ENCODE measurements at regions not wholly inside any gene's neighbourhood (a gene's known extent, or its start where the extent isn't known, plus 50 kb on each side); places are given as distances from the start of the nearest gene placed in this dataset.

DNA sequence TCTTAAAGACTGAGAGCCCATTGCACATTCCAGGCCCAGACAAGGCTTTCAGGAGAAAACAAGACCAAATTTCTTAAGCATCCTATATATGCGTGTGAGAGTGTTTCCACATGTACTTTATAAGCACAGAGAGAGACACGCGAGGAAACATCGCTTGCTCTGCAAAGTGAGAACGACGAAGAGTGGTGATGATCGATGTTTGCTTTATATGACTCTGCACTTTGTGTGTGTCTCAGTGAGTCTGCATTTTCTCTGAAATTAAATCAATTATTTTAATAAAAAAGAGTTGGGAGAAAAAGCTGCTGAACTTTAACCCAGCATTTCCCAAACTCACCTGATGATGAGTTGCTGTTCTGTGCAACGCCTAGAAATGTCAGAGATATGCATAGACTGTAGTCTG lies 61.7 kb upstream of the ZMIZ1 start:
- no peak for DNase-seq (ENCODE audit: low spot score)

DNA sequence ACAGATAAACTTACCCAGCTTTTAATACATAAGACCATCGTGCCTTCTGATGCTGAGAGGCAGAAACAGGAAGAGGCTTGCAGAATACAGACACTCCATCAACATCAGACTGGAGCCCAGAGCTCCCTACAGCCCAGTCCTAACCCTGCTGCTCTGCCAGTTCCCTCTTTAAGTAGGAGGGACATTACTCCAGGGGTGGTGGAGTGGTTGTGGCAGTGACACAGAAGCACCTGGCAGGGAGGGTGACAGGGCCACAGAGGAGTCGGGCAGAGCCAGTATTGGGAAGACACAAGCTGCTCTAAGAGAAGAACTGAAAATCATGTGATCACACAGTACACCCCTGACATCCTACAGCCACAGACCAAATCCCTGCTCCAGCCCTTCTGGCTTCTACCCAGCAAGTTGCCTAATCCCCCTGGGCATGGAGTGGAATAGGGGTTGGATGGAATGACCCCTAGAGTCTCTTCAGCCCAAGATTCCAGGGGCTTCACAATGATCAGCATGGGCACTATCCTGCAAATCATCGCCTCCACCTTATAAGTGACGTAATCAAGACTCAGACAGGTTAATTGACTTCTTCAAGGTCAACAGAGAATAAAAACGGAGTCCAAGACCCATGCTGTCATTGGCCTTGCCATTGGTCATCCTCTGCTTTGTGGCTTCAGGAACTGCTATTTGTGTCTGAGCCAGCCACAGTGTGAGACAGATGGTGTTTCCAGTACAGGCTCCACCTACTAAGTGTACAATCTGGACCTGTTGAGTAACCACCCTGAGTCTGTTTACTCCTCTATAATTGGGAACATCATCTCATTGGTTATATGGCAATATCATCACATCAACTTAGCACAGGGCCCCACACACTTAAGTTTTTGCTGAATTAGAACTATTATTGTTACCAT lies 61.1 kb upstream of the ZMIZ1 start:
- DNase-seq (ENCODE audit: low spot score), result no peak

DNA sequence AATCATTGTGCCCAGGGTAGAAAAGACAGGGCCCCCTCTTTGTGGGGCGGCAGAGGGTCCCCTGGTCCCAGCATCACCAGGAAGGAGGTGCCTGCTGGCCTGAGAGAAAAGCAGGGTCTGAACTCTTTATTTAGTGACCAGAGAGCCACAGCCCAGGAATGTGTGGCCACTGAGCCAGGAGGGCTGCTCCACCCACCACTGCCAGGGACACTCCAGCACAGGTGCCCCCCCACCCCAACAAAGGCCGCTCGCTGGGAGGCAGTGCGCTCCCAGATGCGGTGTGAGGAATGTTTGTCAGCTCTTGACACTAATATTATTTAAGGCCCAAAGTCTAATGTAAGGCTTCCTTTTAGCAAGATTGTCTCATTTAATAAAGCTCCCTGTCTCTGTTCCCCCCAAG lies 59.6 kb upstream of the ZMIZ1 start:
- DNase-seq (ENCODE audit: low spot score), result no peak

DNA sequence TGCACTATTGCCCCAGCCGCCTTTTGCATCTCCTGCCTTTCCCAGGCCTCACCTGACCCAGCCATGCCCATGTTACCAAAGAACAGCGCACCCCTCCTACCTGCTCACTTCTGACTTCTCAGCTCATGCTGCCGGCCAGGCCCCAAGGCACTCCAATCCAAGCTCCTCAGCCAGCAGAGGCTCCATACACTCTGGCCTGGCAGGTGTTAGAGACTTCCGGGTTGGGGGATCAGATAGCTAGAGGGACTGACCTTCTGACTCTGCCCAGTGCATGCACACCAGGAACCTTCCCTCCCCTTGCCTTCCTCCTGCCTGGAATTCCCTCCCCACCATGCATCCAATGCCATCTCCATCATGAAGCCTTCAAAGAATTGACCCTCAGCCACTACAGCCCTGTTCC lies 56.2 kb upstream of the ZMIZ1 start:
- no peak for DNase-seq (ENCODE audit: low spot score)

DNA sequence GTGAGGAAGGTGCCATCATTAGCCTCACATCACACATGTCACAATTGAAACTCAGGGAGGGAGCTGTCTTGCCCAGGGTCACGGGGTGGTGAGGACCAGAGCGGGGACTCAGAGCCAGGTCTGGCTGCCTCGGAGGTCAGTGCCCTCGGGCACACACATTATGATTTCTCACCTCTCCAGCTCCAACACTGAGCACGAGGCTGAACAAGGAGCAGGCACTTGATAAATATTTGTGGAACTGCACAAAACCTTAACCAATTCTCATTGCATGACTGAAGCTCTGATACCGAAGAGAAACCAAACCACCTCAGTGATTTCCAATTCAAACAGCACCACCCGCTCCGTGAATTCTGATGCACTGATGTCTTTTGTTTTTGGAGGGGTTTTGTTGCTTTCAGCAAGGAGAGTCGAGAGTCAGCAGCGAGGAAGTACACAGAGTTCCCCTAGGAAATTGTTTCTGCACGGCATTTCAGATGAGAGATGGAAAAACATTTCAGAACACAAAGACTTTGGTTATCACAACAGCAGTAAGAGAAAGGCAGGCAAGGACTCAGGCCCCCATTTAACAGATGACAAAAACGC lies 55.3 kb upstream of the ZMIZ1 start:
- DNase-seq (ENCODE audit: low spot score), result no peak

DNA sequence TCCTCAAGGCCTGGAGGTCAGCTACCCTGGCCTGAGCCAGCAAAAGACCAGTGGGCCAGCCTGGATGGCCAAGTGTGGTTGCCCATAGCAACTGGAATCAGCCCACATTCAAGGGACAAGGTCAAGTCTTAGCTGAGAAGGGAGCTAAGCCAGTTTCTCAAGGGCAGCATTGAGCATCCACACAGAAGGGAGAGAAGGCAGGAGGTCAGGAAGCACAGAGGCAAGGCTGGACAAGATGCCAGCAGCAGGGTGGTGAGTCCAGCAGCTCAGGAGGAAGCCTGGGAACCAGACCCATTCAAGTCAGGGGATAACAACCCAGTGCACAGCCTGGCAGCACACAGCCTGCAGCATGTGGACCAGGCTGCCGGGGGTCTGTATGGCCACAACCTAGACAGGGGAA lies 54.0 kb upstream of the ZMIZ1 start:
- no peak for DNase-seq (ENCODE audit: low spot score)

DNA sequence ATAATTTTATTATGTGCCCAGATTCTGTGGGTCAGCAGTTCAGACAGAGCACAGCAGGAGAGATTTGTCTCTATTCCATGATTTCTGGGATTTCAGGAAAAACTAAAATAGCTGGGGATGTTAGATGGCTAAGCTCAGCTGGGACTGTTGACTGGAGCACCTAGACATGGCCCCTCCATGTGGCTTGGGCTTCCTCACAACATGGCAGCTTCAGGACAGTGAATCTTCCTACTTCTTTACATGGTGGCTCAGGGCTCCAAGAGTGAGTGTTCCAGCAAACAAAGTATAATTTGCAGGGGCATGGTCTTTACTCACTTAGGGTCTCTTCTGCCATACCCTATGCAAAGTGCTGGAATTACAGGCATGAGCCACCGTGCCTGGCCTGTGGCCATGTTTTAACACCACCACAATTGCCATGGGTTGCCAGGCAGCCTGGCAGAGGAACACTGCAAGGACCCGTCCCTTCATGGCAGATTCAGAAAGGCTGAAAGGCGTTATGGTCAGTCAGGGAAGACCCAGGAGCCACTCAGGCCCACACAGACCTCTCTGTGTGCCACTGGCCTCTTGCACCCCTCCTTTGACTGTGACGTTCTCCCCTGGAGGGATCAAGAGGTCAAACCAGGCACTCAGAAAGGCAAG lies 50.8 kb upstream of the ZMIZ1 start:
- no peak for DNase-seq (ENCODE audit: low spot score)

DNA sequence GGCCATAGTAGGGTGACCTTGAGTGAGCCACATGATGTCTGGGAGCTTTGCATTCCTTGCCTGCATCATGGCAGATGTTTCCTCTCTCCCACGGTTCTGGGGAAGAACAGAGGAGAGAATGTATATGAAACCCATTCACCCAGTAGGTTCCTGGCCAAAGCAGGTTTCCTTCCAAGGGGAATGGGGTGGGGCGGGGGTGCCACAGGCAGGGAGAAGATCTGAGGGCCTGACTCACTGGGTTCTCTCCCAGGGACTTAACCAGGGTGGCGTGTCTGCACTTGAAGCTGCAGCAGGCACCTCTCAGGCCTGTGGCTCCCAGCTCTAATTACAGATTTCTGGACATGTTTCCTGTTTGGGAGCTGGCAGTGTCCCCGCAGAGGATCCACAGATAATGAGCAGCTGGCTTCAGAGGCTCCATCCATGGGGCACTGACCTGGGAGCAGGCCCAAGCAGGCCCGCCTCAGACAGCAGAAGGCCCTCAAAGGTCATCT lies 50.2 kb upstream of the ZMIZ1 start:
- no peak for DNase-seq (ENCODE audit: low spot score)

All from putamen (tissue), 1 donor.